H9 (cell line): ENCODE measurements at regions not wholly inside any gene's neighbourhood (a gene's known extent, or its start where the extent isn't known, plus 50 kb on each side); places are given as distances from the start of the nearest gene placed in this dataset.

Experiments
- DNase-seq: peaks from one replicate; pipeline ENCODE4 v3.0.0-alpha.2; 2017
- H2AFZ ChIP-seq: one replicate; pipeline ENCODE4 v1.6.1; 2013; ENCODE audit warnings: mild to moderate bottlenecking, low read length, control low read depth, moderate library complexity
- H2AK5ac ChIP-seq: 2 replicates; pipeline ENCODE4 v1.6.1; 2013; ENCODE audit warnings: low read length, control low read depth, mixed read lengths; ENCODE audit not compliant: insufficient read length
- H2BK120ac ChIP-seq: one replicate; pipeline ENCODE4 v1.6.1; 2013; ENCODE audit warnings: low read depth, mild to moderate bottlenecking, low read length, control low read depth, inconsistent platforms; ENCODE audit not compliant: poor library complexity, severe bottlenecking
- H2BK12ac ChIP-seq: 2 replicates; pipeline ENCODE4 v1.6.1; 2013; ENCODE audit warnings: low read length, control low read depth, mixed read lengths, low read depth; ENCODE audit not compliant: insufficient read length
- H2BK15ac ChIP-seq: 2 replicates; pipeline ENCODE4 v1.6.1; 2013; ENCODE audit warnings: low read depth, low read length, control low read depth
- H2BK20ac ChIP-seq: one replicate; pipeline ENCODE4 v1.6.1; 2013; ENCODE audit warnings: low read depth, mild to moderate bottlenecking, low read length, control low read depth, inconsistent platforms; ENCODE audit not compliant: poor library complexity, severe bottlenecking
- H2BK5ac ChIP-seq: 2 replicates; pipeline ENCODE4 v1.6.1; 2013; ENCODE audit warnings: low read length, control low read depth, mixed read lengths; ENCODE audit not compliant: insufficient read length
- H3K14ac ChIP-seq: 2 replicates; pipeline ENCODE4 v1.6.1; 2013; ENCODE audit warnings: low read length, control low read depth; ENCODE audit not compliant: insufficient read depth
- H3K18ac ChIP-seq: 2 replicates; pipeline ENCODE4 v1.6.1; 2013; ENCODE audit warnings: low read depth, mild to moderate bottlenecking, mixed read lengths, low read length, control low read depth; ENCODE audit not compliant: insufficient read length
- H3K23ac ChIP-seq: 2 replicates; pipeline ENCODE4 v1.6.1; 2013; ENCODE audit warnings: low read length, control low read depth, mixed read lengths, low read depth; ENCODE audit not compliant: insufficient read length
- H3K23me2 ChIP-seq: 2 replicates; pipeline ENCODE4 v1.6.1; 2013; ENCODE audit warnings: low read depth, mild to moderate bottlenecking, mixed read lengths, low read length, control low read depth; ENCODE audit not compliant: insufficient read length, poor library complexity, severe bottlenecking
- H3K27ac ChIP-seq: 2 replicates; pipeline ENCODE4 v1.5.1; 2013; ENCODE audit warnings: low read length, control low read depth, mixed read lengths, low read depth; ENCODE audit not compliant: insufficient read length
- H3K27me3 ChIP-seq: 2 replicates; pipeline ENCODE4 v1.6.1; 2013; ENCODE audit warnings: low read length, control low read depth, inconsistent platforms; ENCODE audit not compliant: insufficient read depth
- H3K4ac ChIP-seq: 2 replicates; pipeline ENCODE4 v1.6.1; 2013; ENCODE audit warnings: low read depth, mild to moderate bottlenecking, control low read depth, inconsistent platforms, low read length, moderate library complexity
- H3K4me1 ChIP-seq: 2 replicates; pipeline ENCODE4 v1.6.1; 2013; ENCODE audit warnings: low read length, control low read depth, inconsistent platforms; ENCODE audit not compliant: insufficient read depth
- H3K4me2 ChIP-seq: 2 replicates; pipeline ENCODE4 v1.6.1; 2013; ENCODE audit warnings: low read length, control low read depth, mixed read lengths; ENCODE audit not compliant: insufficient read length, insufficient read depth
- H3K56ac ChIP-seq: 2 replicates; pipeline ENCODE4 v1.6.1; 2013; ENCODE audit warnings: low read depth, mild to moderate bottlenecking, mixed read lengths, low read length, control low read depth; ENCODE audit not compliant: insufficient read length
- H3K79me1 ChIP-seq: 2 replicates; pipeline ENCODE4 v1.6.1; 2013; ENCODE audit warnings: low read depth, mild to moderate bottlenecking, moderate library complexity, low read length, control low read depth, inconsistent platforms; ENCODE audit not compliant: insufficient read depth, poor library complexity, severe bottlenecking
- H3K79me2 ChIP-seq: 2 replicates; pipeline ENCODE4 v1.6.1; 2013; ENCODE audit warnings: low read length, control low read depth, inconsistent platforms; ENCODE audit not compliant: insufficient read depth
- H3K9ac ChIP-seq: 2 replicates; pipeline ENCODE4 v1.6.1; 2013; ENCODE audit warnings: low read length, control low read depth, mixed read lengths; ENCODE audit not compliant: insufficient read length; ENCODE audit errors: extremely low read depth
- H3K9me3 ChIP-seq: one replicate; pipeline ENCODE4 v1.6.1; 2013; ENCODE audit warnings: low read depth, low read length, inconsistent platforms; ENCODE audit not compliant: control insufficient read depth
- H3T11ph ChIP-seq: one replicate; pipeline ENCODE4 v1.6.1; 2013; ENCODE audit warnings: mild to moderate bottlenecking, low read length, control low read depth, inconsistent platforms
- H4K20me1 ChIP-seq: one replicate; pipeline ENCODE4 v1.6.1; 2013; ENCODE audit not compliant: control insufficient read depth, insufficient read length, insufficient read depth
- H4K5ac ChIP-seq: 2 replicates; pipeline ENCODE4 v1.6.1; 2013; ENCODE audit warnings: low read depth, mild to moderate bottlenecking, mixed read lengths, low read length, control low read depth; ENCODE audit not compliant: insufficient read length
- H4K8ac ChIP-seq: replicated peaks from 2 replicates; pipeline ENCODE4 v1.6.1; 2013; ENCODE audit warnings: low read length, control low read depth, mixed read lengths, low read depth; ENCODE audit not compliant: insufficient read length
- H4K91ac ChIP-seq: 2 replicates; pipeline ENCODE4 v1.6.1; 2013; ENCODE audit warnings: low read depth, mild to moderate bottlenecking, moderate library complexity, mixed read lengths, low read length, control low read depth; ENCODE audit not compliant: insufficient read length
- H3K27ac Mint-ChIP-seq, 3 experiments: 2 replicates in 2 of 3; 3 replicates in 1 of 3; pipeline ENCODE4 v1.8.0; 2020 to 2021; ENCODE audit warnings: mixed read lengths in 3 of 3, mild to moderate bottlenecking in 1 of 3, moderate library complexity in 1 of 3
- H3K27me3 Mint-ChIP-seq: 2 replicates; pipeline ENCODE4 v1.8.0; 2021; ENCODE audit warnings: low read depth, mild to moderate bottlenecking, moderate library complexity, mixed read lengths
- H3K36me3 Mint-ChIP-seq, 3 experiments: 2 replicates in 2 of 3; 3 replicates in 1 of 3; pipeline ENCODE4 v1.8.0; 2020 to 2021; ENCODE audit warnings: low read depth in 3 of 3, mixed read lengths in 3 of 3; ENCODE audit not compliant: insufficient read depth in 1 of 3
- H3K4me1 Mint-ChIP-seq, 2 experiments: 2 replicates each; pipeline ENCODE4 v1.8.0; 2020; ENCODE audit warnings: mixed read lengths in 2 of 2
- H3K4me3 Mint-ChIP-seq, 2 experiments: 2 replicates in 1 of 2; 3 replicates in 1 of 2; pipeline ENCODE4 v1.8.0; 2020 to 2021; ENCODE audit warnings: mild to moderate bottlenecking in 2 of 2, mixed read lengths in 2 of 2, moderate library complexity in 1 of 2
- H3K9me3 Mint-ChIP-seq, 2 experiments: 2 replicates in 1 of 2; 3 replicates in 1 of 2; pipeline ENCODE4 v1.8.0; 2020; ENCODE audit warnings: mild to moderate bottlenecking in 2 of 2, mixed read lengths in 2 of 2, moderate library complexity in 1 of 2
- CTCF ChIP-seq: fragments of 200-600 bp; sonication (generic); conservative IDR thresholded peaks from 3 replicates; pipeline ENCODE4 v1.8.0; 2021; ENCODE audit warnings: antibody characterized with exemption, mild to moderate bottlenecking
- WGBS: extraction: QIAGEN DNeasy Blood & Tissue Kit; methylation state at CpG from one replicate; pipeline ENCODE4 v1.1.7; 2013; ENCODE audit warnings: missing lambda C conversion rate, low lambda C conversion rate, mixed read lengths; ENCODE audit not compliant: insufficient read length; ENCODE audit errors: extremely low coverage; 5-methylcytosine and 5-hydroxymethylcytosine counted together

GRCh38 chr21:20377250-20377649, 621.0 kb upstream of the NCAM2 start:
- Histone ChIP-seq H3K27ac (no peak overlapping the region), H3K23ac (no peak overlapping the region), H2BK20ac (no peak overlapping the region), H2BK5ac (no peak overlapping the region), H3K18ac (no peak overlapping the region), H4K8ac (no peak overlapping the region), H3K14ac (no peak overlapping the region), H3K4ac (no peak overlapping the region), H4K5ac (no peak overlapping the region), H3K79me1 (no peaks in the 10 kb centered on the region), H3K79me2 (no peaks in the 10 kb centered on the region), H4K91ac (no peak overlapping the region), H2BK12ac (no peak overlapping the region), H2AFZ (no peak overlapping the region), H2AK5ac (no peak overlapping the region), H2BK15ac (no peak overlapping the region), H3K56ac (no peak overlapping the region), H3K4me1 (no peaks in the 10 kb centered on the region), H3K27me3 (no peaks in the 10 kb centered on the region), H2BK120ac (no peak overlapping the region), H4K20me1 (no peaks in the 10 kb centered on the region), H3K9ac (no peak overlapping the region), H3K9me3 (no peaks in the 10 kb centered on the region), H3T11ph (no peak overlapping the region), H3K23me2 (no peaks in the 10 kb centered on the region), H3K4me2 (no peak overlapping the region)
- no peak overlapping the region for H3K27ac Mint-ChIP-seq
- no peak overlapping the region for H3K4me3 Mint-ChIP-seq
- H3K36me3 Mint-ChIP-seq, result no peaks in the 10 kb centered on the region
- peaks cover 0 to 3% of the 10 kb centered on the region in 2 experiments; a peak in 1 of 4 replicates for H3K4me1 Mint-ChIP-seq
- H3K27me3 Mint-ChIP-seq, result no peaks in the 10 kb centered on the region
- DNase-seq, result no peak
- WGBS, result no CpG with 5 or more reads among the region's 1 CpG
- TF ChIP-seq CTCF, result no peak
- H3K9me3 Mint-ChIP-seq, result no peaks in the 10 kb centered on the region
